H9 (cell line): ENCODE measurements at regions not wholly inside any gene's neighbourhood (a gene's known extent, or its start where the extent isn't known, plus 50 kb on each side); places are given as distances from the start of the nearest gene placed in this dataset.

Experiments
- DNase-seq: peaks from one replicate; pipeline ENCODE4 v3.0.0-alpha.2; 2017
- H2AFZ ChIP-seq: one replicate; pipeline ENCODE4 v1.6.1; 2013; ENCODE audit warnings: mild to moderate bottlenecking, low read length, control low read depth, moderate library complexity
- H2AK5ac ChIP-seq: 2 replicates; pipeline ENCODE4 v1.6.1; 2013; ENCODE audit warnings: low read length, control low read depth, mixed read lengths; ENCODE audit not compliant: insufficient read length
- H2BK120ac ChIP-seq: one replicate; pipeline ENCODE4 v1.6.1; 2013; ENCODE audit warnings: low read depth, mild to moderate bottlenecking, low read length, control low read depth, inconsistent platforms; ENCODE audit not compliant: poor library complexity, severe bottlenecking
- H2BK12ac ChIP-seq: 2 replicates; pipeline ENCODE4 v1.6.1; 2013; ENCODE audit warnings: low read length, control low read depth, mixed read lengths, low read depth; ENCODE audit not compliant: insufficient read length
- H2BK15ac ChIP-seq: 2 replicates; pipeline ENCODE4 v1.6.1; 2013; ENCODE audit warnings: low read depth, low read length, control low read depth
- H2BK20ac ChIP-seq: one replicate; pipeline ENCODE4 v1.6.1; 2013; ENCODE audit warnings: low read depth, mild to moderate bottlenecking, low read length, control low read depth, inconsistent platforms; ENCODE audit not compliant: poor library complexity, severe bottlenecking
- H2BK5ac ChIP-seq: 2 replicates; pipeline ENCODE4 v1.6.1; 2013; ENCODE audit warnings: low read length, control low read depth, mixed read lengths; ENCODE audit not compliant: insufficient read length
- H3K14ac ChIP-seq: 2 replicates; pipeline ENCODE4 v1.6.1; 2013; ENCODE audit warnings: low read length, control low read depth; ENCODE audit not compliant: insufficient read depth
- H3K18ac ChIP-seq: 2 replicates; pipeline ENCODE4 v1.6.1; 2013; ENCODE audit warnings: low read depth, mild to moderate bottlenecking, mixed read lengths, low read length, control low read depth; ENCODE audit not compliant: insufficient read length
- H3K23ac ChIP-seq: 2 replicates; pipeline ENCODE4 v1.6.1; 2013; ENCODE audit warnings: low read length, control low read depth, mixed read lengths, low read depth; ENCODE audit not compliant: insufficient read length
- H3K23me2 ChIP-seq: 2 replicates; pipeline ENCODE4 v1.6.1; 2013; ENCODE audit warnings: low read depth, mild to moderate bottlenecking, mixed read lengths, low read length, control low read depth; ENCODE audit not compliant: insufficient read length, poor library complexity, severe bottlenecking
- H3K27ac ChIP-seq: 2 replicates; pipeline ENCODE4 v1.5.1; 2013; ENCODE audit warnings: low read length, control low read depth, mixed read lengths, low read depth; ENCODE audit not compliant: insufficient read length
- H3K27me3 ChIP-seq: 2 replicates; pipeline ENCODE4 v1.6.1; 2013; ENCODE audit warnings: low read length, control low read depth, inconsistent platforms; ENCODE audit not compliant: insufficient read depth
- H3K4ac ChIP-seq: 2 replicates; pipeline ENCODE4 v1.6.1; 2013; ENCODE audit warnings: low read depth, mild to moderate bottlenecking, control low read depth, inconsistent platforms, low read length, moderate library complexity
- H3K4me1 ChIP-seq: 2 replicates; pipeline ENCODE4 v1.6.1; 2013; ENCODE audit warnings: low read length, control low read depth, inconsistent platforms; ENCODE audit not compliant: insufficient read depth
- H3K4me2 ChIP-seq: 2 replicates; pipeline ENCODE4 v1.6.1; 2013; ENCODE audit warnings: low read length, control low read depth, mixed read lengths; ENCODE audit not compliant: insufficient read length, insufficient read depth
- H3K56ac ChIP-seq: 2 replicates; pipeline ENCODE4 v1.6.1; 2013; ENCODE audit warnings: low read depth, mild to moderate bottlenecking, mixed read lengths, low read length, control low read depth; ENCODE audit not compliant: insufficient read length
- H3K79me1 ChIP-seq: 2 replicates; pipeline ENCODE4 v1.6.1; 2013; ENCODE audit warnings: low read depth, mild to moderate bottlenecking, moderate library complexity, low read length, control low read depth, inconsistent platforms; ENCODE audit not compliant: insufficient read depth, poor library complexity, severe bottlenecking
- H3K79me2 ChIP-seq: 2 replicates; pipeline ENCODE4 v1.6.1; 2013; ENCODE audit warnings: low read length, control low read depth, inconsistent platforms; ENCODE audit not compliant: insufficient read depth
- H3K9ac ChIP-seq: 2 replicates; pipeline ENCODE4 v1.6.1; 2013; ENCODE audit warnings: low read length, control low read depth, mixed read lengths; ENCODE audit not compliant: insufficient read length; ENCODE audit errors: extremely low read depth
- H3K9me3 ChIP-seq: one replicate; pipeline ENCODE4 v1.6.1; 2013; ENCODE audit warnings: low read depth, low read length, inconsistent platforms; ENCODE audit not compliant: control insufficient read depth
- H3T11ph ChIP-seq: one replicate; pipeline ENCODE4 v1.6.1; 2013; ENCODE audit warnings: mild to moderate bottlenecking, low read length, control low read depth, inconsistent platforms
- H4K20me1 ChIP-seq: one replicate; pipeline ENCODE4 v1.6.1; 2013; ENCODE audit not compliant: control insufficient read depth, insufficient read length, insufficient read depth
- H4K5ac ChIP-seq: 2 replicates; pipeline ENCODE4 v1.6.1; 2013; ENCODE audit warnings: low read depth, mild to moderate bottlenecking, mixed read lengths, low read length, control low read depth; ENCODE audit not compliant: insufficient read length
- H4K8ac ChIP-seq: replicated peaks from 2 replicates; pipeline ENCODE4 v1.6.1; 2013; ENCODE audit warnings: low read length, control low read depth, mixed read lengths, low read depth; ENCODE audit not compliant: insufficient read length
- H4K91ac ChIP-seq: 2 replicates; pipeline ENCODE4 v1.6.1; 2013; ENCODE audit warnings: low read depth, mild to moderate bottlenecking, moderate library complexity, mixed read lengths, low read length, control low read depth; ENCODE audit not compliant: insufficient read length
- H3K27ac Mint-ChIP-seq, 3 experiments: 2 replicates in 2 of 3; 3 replicates in 1 of 3; pipeline ENCODE4 v1.8.0; 2020 to 2021; ENCODE audit warnings: mixed read lengths in 3 of 3, mild to moderate bottlenecking in 1 of 3, moderate library complexity in 1 of 3
- H3K27me3 Mint-ChIP-seq: 2 replicates; pipeline ENCODE4 v1.8.0; 2021; ENCODE audit warnings: low read depth, mild to moderate bottlenecking, moderate library complexity, mixed read lengths
- H3K36me3 Mint-ChIP-seq, 3 experiments: 2 replicates in 2 of 3; 3 replicates in 1 of 3; pipeline ENCODE4 v1.8.0; 2020 to 2021; ENCODE audit warnings: low read depth in 3 of 3, mixed read lengths in 3 of 3; ENCODE audit not compliant: insufficient read depth in 1 of 3
- H3K4me1 Mint-ChIP-seq, 2 experiments: 2 replicates each; pipeline ENCODE4 v1.8.0; 2020; ENCODE audit warnings: mixed read lengths in 2 of 2
- H3K4me3 Mint-ChIP-seq, 2 experiments: 2 replicates in 1 of 2; 3 replicates in 1 of 2; pipeline ENCODE4 v1.8.0; 2020 to 2021; ENCODE audit warnings: mild to moderate bottlenecking in 2 of 2, mixed read lengths in 2 of 2, moderate library complexity in 1 of 2
- H3K9me3 Mint-ChIP-seq, 2 experiments: 2 replicates in 1 of 2; 3 replicates in 1 of 2; pipeline ENCODE4 v1.8.0; 2020; ENCODE audit warnings: mild to moderate bottlenecking in 2 of 2, mixed read lengths in 2 of 2, moderate library complexity in 1 of 2
- WGBS: extraction: QIAGEN DNeasy Blood & Tissue Kit; methylation state at CpG from one replicate; pipeline ENCODE4 v1.1.7; 2013; ENCODE audit warnings: missing lambda C conversion rate, low lambda C conversion rate, mixed read lengths; ENCODE audit not compliant: insufficient read length; ENCODE audit errors: extremely low coverage; 5-methylcytosine and 5-hydroxymethylcytosine counted together
- TF ChIP-seq, protein P1 (sequence below): fragments of 200-600 bp; sonication (generic); conservative IDR thresholded peaks from 3 replicates; pipeline ENCODE4 v1.8.0; 2021; ENCODE audit warnings: antibody characterized with exemption, mild to moderate bottlenecking

DNA sequence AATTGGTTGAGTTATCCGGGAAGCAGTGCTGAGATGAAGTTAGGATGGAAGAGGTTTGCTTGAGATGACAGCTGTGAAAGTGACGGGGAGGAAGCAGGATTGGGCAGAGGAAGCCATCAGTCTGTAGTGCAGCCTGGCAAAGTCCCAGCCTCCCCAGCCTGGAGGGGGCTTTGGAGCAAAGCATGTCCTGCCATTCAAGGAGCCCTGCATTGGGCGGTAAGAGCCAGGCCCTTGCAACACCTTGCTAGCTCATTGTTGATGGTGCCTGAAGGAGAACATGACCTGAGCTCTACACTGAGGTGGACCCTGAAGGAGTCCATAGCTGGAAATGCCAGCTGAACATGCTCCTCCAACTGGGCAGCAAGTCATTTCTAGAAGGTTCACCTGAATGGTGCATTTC, 228.9 kb downstream of the ACKR3 start:
- no peak overlapping the region for H4K91ac ChIP-seq
- Mint-ChIP-seq H3K36me3 (peaks cover 0 to 3% (median 0%) of the 10 kb centered on the region in 3 experiments; a peak in 1 of 7 replicates), H3K27me3 (peaks cover 11% of the 10 kb centered on the region), H3K9me3 (peaks cover 0 to 2% of the 10 kb centered on the region in 2 experiments; a peak in 3 of 5 replicates), H3K27ac (no peak overlapping the region), H3K4me3 (no peak overlapping the region), H3K4me1 (peaks cover 2 to 7% of the 10 kb centered on the region in 2 experiments)
- no peak overlapping the region for H4K8ac ChIP-seq
- no peaks in the 10 kb centered on the region for H3K79me2 ChIP-seq
- no peak overlapping the region for H2BK20ac ChIP-seq
- TF ChIP-seq, protein P1, sequence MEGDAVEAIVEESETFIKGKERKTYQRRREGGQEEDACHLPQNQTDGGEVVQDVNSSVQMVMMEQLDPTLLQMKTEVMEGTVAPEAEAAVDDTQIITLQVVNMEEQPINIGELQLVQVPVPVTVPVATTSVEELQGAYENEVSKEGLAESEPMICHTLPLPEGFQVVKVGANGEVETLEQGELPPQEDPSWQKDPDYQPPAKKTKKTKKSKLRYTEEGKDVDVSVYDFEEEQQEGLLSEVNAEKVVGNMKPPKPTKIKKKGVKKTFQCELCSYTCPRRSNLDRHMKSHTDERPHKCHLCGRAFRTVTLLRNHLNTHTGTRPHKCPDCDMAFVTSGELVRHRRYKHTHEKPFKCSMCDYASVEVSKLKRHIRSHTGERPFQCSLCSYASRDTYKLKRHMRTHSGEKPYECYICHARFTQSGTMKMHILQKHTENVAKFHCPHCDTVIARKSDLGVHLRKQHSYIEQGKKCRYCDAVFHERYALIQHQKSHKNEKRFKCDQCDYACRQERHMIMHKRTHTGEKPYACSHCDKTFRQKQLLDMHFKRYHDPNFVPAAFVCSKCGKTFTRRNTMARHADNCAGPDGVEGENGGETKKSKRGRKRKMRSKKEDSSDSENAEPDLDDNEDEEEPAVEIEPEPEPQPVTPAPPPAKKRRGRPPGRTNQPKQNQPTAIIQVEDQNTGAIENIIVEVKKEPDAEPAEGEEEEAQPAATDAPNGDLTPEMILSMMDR: no peak
- no peak overlapping the region for H2AFZ ChIP-seq
- H2BK5ac ChIP-seq: no peak overlapping the region
- H2BK120ac ChIP-seq: no peak overlapping the region
- H3K18ac ChIP-seq: no peak overlapping the region
- no peak for DNase-seq
- H3K27ac ChIP-seq: no peak overlapping the region
- H3K23me2 ChIP-seq: no peaks in the 10 kb centered on the region
- no peak overlapping the region for H4K5ac ChIP-seq
- no peak overlapping the region for H3T11ph ChIP-seq
- no peak overlapping the region for H2BK15ac ChIP-seq
- H3K4me1 ChIP-seq: no peaks in the 10 kb centered on the region
- H2BK12ac ChIP-seq: no peak overlapping the region
- H3K79me1 ChIP-seq: no peaks in the 10 kb centered on the region
- H3K4ac ChIP-seq: no peak overlapping the region
- H3K9me3 ChIP-seq: no peaks in the 10 kb centered on the region
- no CpG with 5 or more reads among the region's 3 CpGs for WGBS
- H3K14ac ChIP-seq: no peak overlapping the region
- no peak overlapping the region for H3K4me2 ChIP-seq
- H3K9ac ChIP-seq: no peak overlapping the region
- H3K27me3 ChIP-seq: no peaks in the 10 kb centered on the region
- H2AK5ac ChIP-seq: no peak overlapping the region
- H3K23ac ChIP-seq: no peak overlapping the region
- no peak overlapping the region for H3K56ac ChIP-seq
- H4K20me1 ChIP-seq: no peaks in the 10 kb centered on the region
